Iris pigment epithelial cell (primary cell): ENCODE measurements at regions not wholly inside any gene's neighbourhood (a gene's known extent, or its start where the extent isn't known, plus 50 kb on each side); places are given as distances from the start of the nearest gene placed in this dataset.

ENCODE experiments used
- DNase-seq: peaks from one replicate; pipeline ENCODE4 v3.0.0-alpha.2; 2011; ENCODE audit warnings: low read depth

DNA sequence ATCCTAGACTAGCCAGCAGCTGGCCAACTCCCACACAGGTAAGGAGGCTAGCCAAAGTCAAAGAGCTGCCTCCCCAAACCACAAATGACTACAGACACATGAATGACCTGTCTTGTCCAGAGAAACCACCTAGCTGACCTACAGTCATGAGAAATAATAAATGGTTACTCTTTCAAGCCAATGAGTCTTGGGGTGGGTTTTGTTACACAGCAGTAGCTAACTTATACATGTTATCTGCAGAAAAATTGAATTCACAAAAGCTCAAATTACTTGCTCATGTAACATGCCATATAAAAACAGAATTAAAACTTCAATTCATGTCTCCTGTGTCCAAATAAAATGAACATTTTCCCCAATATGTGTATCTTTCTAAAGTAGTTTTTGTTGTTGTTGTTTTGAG lies 307.4 kb upstream of the NR2F2 start:
- no peak for DNase-seq

DNA sequence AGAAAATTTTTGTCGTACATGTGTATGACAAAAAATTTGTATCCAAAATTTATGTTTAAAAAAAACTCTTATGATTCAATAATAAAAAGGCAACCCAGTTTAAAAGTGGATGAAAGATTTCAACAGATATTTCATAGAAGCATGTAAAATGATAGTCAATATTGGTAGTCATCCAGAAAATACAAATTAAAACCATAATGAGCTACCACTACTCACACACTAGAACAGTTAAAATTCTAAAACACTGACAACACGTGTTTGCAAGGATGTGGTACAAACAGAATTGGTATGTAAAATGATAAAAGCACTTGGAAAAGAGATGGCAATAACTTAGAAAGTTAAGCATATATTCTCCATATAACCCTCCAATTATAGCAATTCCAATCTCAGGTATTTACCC lies 303.0 kb upstream of the NR2F2 start:
- DNase-seq = no peak

GRCh38 chr15:96028620-96029019 lies 301.9 kb upstream of the NR2F2 start:
- DNase-seq = no peak

GRCh38 chr15:96029172-96029571 lies 301.3 kb upstream of the NR2F2 start:
- DNase-seq = no peak

DNA sequence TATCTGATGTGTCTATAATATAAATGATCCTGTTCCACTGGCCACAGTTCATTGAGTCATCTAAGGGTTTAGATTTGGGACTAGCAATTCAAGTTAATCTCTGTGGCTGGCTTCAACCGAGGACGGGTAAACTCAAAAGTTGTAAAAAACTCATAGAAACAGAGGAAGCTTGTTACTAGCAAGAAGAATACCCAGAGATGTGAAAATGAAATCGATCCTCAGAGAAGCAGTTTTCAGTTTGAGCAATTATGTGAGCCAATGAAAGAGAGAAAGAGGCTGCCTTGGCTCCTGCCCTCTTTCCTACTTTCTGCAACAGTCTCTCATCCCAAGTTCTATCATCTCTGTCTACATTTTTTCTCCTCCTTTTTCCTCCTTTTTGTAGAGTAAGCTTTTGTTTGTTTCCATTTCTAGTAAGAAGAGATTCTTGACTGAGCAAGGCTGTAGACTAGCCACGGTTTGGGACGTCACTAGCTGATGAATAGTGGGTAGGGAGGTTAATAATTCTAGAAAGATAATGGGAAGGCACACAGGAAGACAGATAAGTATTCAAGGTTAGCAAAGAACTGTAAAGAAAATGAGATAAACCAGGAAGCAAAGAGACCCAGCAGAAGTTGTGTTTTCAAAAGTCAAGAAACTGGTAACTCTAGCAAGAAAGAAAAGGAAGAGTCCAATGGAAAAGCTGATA lies 298.9 kb upstream of the NR2F2 start:
- DNase-seq = no peak

- DNase-seq = no peak
These were observed 295.4 kb upstream of the NR2F2 start for GRCh38 chr15:96035091-96035490.

GRCh38 chr15:96035635-96036034 lies 294.9 kb upstream of the NR2F2 start:
- no peak for DNase-seq

DNA sequence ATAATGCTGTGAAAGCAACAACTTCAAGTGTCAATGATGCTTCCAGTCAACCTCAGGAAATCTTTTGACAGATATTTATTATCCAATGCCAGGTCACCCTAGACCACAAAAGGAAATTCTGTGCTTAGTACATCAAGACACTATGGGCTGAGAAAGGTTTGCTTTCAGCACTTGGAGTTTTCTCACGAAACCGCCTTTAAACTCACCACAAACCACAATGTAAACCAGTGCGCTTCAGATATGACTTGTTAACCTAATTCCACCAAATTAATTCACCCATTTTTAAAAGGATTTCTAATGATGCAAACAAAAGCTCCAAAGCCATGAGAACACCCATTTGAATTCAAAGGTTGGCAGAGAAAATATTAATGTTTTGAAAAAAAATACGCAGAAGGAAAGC lies 292.9 kb upstream of the NR2F2 start:
- peak; percentile 83 for DNase-seq

GRCh38 chr15:96038131-96038530 lies 292.4 kb upstream of the NR2F2 start:
- DNase-seq = no peak

GRCh38 chr15:96038650-96039049 lies 291.9 kb upstream of the NR2F2 start:
- peak; percentile 30 for DNase-seq

DNA sequence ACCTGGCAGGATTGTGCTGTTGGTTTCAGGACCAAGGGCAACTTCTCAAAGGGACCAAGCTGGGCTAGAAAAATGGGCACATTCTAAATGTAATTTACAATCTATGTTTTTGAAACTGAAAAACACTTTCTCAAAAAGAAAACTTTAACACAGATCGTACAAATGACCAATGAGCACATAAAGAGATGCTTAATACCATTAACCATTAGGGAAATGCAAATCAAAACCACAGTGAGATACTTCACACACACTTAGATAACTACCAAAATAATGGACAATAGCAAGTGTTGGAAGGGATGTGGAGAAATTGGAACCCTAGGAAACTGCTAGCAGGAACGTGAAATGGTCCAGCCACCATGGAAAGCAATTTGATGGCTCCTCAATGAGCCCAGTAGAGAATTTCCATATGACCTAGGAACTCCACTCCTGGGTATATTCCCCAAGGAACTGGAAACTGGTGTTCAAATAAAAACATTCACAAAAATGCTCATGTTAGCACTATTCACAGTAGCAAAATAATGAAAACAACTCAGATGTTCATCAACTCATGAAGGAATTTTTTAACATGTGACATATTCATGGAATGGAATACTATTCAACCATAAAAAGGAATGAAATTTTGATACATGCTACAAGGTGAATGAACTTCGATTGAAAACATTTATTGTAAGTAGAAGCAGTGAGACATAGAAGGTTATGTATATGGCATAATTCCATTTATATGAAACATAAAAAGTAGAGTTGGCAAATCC lies 288.3 kb upstream of the NR2F2 start:
- no peak for DNase-seq

DNA sequence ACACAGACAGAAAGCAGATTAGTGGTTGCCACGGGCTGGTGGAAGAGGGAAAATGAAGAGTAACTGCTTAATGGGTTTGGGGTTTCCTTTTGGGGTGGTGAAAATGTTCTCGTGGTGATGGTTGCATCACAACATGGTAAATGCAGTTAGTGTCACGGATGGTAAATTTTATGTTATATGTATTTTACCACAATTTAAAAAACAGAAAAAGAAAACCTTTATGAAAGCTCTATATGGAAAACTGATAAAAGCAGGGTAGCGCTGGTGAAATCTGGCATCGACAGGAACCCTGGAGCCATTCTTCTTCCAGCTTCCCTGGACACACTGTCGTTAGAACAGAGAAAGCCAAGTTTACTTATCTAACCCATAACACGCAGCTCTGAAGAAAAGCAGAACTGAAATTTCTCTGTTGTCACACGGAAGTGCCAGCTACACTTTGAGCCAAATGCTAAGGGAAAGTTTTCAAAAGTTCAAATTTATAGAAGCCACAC lies 287.7 kb upstream of the NR2F2 start:
- DNase-seq = no peak

- no peak for DNase-seq
These were observed 286.8 kb upstream of the NR2F2 start for GRCh38 chr15:96043591-96044171.

DNA sequence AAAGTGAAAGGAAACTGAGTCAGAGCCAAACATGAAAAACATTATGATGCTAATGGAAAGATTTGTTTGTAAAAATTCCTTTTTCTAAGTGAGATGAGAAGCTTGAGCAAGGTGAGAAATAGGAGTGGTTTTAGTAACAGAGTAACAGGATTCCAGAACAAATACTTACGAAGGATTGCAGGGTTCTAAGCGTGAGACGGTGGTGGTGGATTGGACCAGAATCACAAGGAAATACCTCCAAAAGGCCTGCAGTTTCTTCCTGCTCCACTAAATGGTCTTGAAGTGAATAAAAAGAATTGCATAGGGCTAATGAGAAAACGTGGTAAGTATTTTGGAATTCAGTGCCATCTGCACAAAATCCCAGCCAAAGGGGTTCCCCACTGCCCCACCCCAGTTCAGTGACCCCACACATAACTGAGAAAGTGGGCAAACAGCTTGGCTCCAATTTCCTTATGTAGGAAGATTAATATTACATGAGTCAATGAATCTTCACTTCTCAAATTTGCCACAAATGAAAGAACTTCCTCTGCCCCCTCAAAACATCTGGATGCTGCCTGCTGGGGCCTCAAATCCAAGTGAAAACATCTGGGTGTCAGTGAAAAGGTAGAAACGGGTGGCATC lies 283.8 kb upstream of the NR2F2 start:
- DNase-seq = no peak

DNA sequence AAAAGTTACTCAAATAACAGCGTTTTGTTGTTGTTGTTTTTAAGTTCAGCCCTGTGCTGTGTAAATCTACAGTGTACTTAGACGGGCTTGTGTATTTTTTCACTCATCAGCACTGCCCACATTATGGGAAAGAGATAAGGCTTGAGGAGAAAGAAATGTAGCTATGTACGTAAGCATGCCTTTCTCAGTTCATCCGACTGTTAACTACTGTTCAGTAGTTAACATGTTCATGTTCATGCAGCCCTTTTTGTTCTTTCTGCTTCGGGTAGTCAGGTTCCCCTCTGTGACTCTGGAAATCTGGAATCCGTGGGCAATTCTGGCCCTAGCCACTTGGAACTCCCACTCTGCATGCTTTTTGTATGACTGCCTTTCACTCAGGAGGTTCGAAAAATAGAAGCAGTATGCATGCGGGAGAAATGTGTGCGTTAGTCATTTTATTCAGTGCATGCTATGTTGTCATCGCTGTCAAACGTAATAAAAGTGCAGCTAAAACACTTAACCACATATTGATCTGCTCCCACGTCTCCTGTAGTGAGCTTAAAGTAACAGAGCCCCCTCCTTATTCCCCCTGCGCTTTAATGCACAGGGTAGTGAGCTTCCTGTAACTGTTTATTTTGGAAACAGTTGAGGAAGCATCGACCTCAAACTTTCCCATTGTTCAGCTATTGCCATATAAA lies 283.1 kb upstream of the NR2F2 start:
- peak; percentile 87 for DNase-seq

- no peak for DNase-seq
These were observed 281.2 kb upstream of the NR2F2 start for GRCh38 chr15:96049323-96049722.

- DNase-seq = no peak
These were observed 280.7 kb upstream of the NR2F2 start for GRCh38 chr15:96049766-96050165.

GRCh38 chr15:96051598-96051997 lies 278.9 kb upstream of the NR2F2 start:
- DNase-seq = no peak

GRCh38 chr15:96052154-96052553 lies 278.3 kb upstream of the NR2F2 start:
- no peak for DNase-seq

- no peak for DNase-seq
These were observed 277.9 kb upstream of the NR2F2 start for GRCh38 chr15:96052572-96053030.

GRCh38 chr15:96053031-96053780 lies 277.3 kb upstream of the NR2F2 start:
- DNase-seq = no peak
